ENCODE measurements at regions not wholly inside any gene's neighbourhood (a gene's known extent, or its start where the extent isn't known, plus 50 kb on each side); places are given as distances from the start of the nearest gene placed in this dataset.

DNA sequence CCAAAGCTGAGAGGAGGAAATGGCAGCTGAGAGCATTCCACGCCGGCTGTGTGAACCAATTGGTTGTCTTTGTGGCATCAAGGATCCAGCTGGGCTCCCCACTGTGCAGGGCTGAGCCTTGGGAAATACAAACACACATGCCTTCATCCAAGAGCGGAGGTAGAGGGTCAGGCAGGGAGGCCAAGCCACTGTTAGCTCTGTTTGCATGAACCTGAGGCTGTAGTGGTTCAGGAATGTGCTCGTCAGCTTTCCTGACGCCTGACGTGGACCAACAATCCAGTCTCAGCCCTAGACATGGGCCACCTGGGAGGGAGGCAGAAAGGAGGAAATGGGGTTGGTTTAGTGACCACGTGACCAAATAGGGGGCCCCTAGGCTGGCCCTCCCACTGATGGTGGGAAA, 276.9 kb downstream of the TLE3 start:
- ATAC-seq (ENCODE audit: low FRiP score), result no peak
- DNase-seq (ENCODE audit: low spot score), result no peak

DNA sequence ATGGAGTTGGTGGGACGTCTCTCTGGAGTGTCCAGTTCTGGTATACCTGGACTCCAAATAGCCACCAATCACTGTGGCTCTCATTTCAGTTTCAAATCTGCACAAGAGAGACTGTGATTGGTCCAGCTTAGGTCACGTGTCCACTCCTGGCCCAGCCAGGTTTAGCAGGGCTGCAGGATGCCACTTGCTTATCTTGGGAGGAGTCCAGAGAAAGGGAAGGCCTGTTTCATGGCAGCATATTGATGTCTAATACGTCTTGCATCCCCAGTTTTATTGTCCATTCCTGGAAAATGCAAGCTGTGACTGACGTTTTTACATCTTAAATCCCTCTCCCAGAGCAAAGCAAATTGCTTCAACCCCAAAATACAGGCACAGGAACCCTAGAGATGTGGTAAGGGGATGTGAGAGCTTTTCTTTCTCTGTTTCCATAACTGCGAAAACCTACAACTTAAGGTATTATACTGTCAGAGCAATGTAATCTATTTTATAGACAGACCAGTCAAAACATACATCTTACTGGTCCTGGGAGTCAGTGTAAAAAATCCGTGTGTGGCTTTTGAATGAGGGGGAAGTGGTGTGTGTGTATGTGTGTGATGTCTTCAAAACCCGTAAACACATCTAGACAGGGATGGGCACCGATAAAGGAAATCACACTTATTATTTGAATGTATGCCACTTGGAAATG, 274.4 kb downstream of the TLE3 start:
- DNase-seq (ENCODE audit: low spot score) (no peak), ATAC-seq (ENCODE audit: low FRiP score) (no peak)
- TF ChIP-seq, protein P1, sequence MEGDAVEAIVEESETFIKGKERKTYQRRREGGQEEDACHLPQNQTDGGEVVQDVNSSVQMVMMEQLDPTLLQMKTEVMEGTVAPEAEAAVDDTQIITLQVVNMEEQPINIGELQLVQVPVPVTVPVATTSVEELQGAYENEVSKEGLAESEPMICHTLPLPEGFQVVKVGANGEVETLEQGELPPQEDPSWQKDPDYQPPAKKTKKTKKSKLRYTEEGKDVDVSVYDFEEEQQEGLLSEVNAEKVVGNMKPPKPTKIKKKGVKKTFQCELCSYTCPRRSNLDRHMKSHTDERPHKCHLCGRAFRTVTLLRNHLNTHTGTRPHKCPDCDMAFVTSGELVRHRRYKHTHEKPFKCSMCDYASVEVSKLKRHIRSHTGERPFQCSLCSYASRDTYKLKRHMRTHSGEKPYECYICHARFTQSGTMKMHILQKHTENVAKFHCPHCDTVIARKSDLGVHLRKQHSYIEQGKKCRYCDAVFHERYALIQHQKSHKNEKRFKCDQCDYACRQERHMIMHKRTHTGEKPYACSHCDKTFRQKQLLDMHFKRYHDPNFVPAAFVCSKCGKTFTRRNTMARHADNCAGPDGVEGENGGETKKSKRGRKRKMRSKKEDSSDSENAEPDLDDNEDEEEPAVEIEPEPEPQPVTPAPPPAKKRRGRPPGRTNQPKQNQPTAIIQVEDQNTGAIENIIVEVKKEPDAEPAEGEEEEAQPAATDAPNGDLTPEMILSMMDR (IDR thresholded peaks at IDR 0.05), result no peak

More for the DNA sequence above, 276.9 kb downstream of the TLE3 start:
- TF ChIP-seq, protein P1 (IDR thresholded peaks at IDR 0.05), result no peak

DNA sequence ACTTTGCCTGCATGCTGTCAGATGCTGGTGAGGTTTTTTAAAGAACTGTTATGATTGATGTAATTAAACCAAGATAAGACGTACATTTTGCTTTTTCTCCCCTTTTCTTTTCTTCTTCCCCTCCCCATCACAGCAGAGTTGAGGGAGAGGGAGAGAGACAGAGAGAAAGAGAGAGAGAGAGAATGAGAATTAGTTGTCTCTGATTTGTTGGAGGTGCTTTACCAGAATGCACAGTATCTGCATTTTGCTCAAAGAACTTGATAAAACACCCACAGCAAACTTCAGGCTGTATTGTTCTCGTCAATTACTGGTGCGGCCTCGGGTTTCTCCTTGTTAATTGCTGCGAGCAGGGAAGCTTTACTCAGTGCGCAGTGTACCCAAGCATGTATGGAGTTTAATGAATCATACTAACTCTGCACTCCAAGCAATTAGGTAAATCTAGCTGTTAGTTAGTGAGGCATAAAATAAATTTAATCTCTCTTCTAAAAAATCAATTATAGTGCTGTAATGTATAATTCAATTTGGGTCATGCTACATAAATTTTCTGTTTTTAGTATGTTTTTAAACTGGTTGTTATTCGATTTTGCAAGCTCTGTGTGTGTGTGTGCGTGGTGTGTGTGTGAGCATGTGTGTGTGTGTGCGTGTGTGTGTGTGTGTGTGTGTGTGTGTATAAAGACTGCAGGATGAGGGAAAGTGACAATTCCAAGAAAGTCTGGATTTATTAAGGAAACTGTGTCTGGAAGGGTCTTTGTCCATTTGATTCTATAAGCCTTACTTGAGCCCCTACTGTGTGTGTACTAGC, 273.4 kb downstream of the TLE3 start:
- TF ChIP-seq, protein P1 (IDR thresholded peaks at IDR 0.05), result no peak
- ATAC-seq (ENCODE audit: low FRiP score), result no peak
- DNase-seq (ENCODE audit: low spot score), result no peak

DNA sequence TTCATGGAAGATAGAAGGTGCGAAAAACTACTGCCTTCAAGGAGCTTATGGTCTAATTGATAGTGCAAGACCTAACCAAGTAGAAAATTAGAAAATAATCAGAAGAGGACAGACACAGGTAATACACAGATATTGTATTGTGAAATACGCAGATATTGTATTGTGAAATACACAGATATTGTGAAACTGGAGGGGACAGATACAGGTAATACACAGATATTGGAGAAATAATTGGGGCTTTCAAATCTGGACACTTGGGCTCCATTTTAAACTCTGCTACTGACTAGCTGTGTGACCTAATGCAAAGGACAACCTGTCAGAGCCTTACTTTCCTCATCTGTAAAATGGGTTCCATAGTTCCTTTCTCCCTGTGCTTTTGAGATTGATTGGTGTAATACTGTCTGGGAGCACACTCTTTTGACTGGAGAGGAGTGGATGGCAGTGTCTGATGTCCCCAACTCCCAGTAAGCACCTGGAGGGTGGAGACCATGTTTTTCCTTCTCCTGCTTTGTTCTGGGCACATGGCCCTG, 272.8 kb downstream of the TLE3 start:
- DNase-seq (ENCODE audit: low spot score) (no peak), ATAC-seq (ENCODE audit: low FRiP score) (no peak)
- TF ChIP-seq, protein P1 (IDR thresholded peaks at IDR 0.05), result no peak

DNA sequence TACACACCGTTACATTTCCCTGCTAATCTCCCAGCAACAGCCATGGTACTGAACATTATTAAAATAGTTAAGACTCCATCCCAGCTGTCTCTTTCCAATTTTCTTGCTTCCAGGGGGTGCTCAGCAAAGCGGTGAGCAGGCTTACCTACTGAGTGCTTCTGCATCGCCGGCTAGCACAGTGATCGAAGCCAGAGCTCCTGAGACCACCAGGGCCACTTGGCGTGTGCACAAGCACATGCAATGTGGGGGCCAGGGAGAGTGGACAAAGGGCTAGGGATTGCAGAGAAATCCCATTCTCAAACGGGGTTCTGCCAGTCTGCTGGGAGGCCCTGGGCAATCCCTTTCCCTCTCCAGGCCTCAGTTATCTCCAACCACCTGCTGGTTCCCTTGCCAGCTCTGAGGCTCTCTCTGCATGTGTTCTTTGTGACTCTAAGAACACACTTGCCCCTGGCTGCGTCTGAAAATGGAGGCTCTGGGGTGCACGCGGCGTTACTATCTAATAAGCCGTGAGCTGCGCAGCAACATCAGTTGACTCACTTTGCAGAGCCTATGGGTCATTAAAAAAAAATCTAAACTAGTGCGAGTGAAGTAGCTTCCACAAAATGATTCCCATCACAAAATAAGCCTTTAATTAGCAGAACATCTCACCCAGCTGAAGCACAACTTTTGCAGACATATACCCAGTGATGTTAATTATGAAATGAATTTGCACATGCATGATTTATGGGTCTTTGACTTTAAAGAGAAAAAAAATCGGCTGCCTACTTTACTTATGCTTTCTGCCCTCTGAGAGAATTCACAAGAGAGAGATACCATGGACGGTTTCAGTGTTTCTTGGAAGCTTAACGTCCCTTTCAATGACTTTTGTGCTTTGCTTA, 271.5 kb downstream of the TLE3 start:
- TF ChIP-seq, protein P1 (IDR thresholded peaks at IDR 0.05), result no peak
- DNase-seq (ENCODE audit: low spot score), result no peak
- no peak for ATAC-seq (ENCODE audit: low FRiP score)

DNA sequence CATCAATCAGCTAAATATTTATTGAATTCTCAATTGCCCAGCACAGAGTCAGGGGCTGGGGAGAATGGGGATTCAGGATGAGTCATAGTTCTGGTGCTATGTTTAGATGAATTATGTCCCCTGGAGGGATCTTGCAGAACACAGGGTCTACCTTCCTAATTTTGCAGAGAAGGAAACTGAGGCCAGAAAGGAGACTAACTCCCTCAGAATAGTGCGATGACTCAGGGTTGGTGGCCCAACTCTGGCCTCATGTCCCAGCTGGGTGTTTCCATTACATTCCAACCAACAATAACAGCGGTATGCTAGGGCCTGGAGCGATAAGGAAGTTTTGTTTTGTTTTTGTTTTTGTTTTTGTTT, 270.9 kb downstream of the TLE3 start:
- DNase-seq (ENCODE audit: low spot score) (no peak), ATAC-seq (ENCODE audit: low FRiP score) (no peak)
- TF ChIP-seq, protein P1 (IDR thresholded peaks at IDR 0.05), result no peak
